Neural progenitor cell (in vitro differentiated cells): ENCODE measurements at regions not wholly inside any gene's neighbourhood (a gene's known extent, or its start where the extent isn't known, plus 50 kb on each side); places are given as distances from the start of the nearest gene placed in this dataset.

Experiments used
- DNase-seq: peaks from one replicate; pipeline ENCODE4 v3.0.0-alpha.2; 2016; ENCODE audit warnings: low spot score
- H2AFZ ChIP-seq: fragments of 200-600 bp; sonication (generic); replicated peaks from 2 replicates; pipeline ENCODE4 v1.6.1; 2016; ENCODE audit warnings: antibody characterized with exemption
- H3F3A ChIP-seq: fragments of 200-600 bp; sonication (generic); 2 replicates; pipeline ENCODE4 v1.6.1; 2016; ENCODE audit warnings: antibody characterized with exemption, low read depth
- H3K27ac ChIP-seq: fragments of 200-600 bp; sonication (generic); 2 replicates; pipeline ENCODE4 v1.5.1; 2016; ENCODE audit warnings: mild to moderate bottlenecking
- H3K27me3 ChIP-seq: fragments of 200-600 bp; sonication (generic); 2 replicates; pipeline ENCODE4 v1.6.1; 2016; ENCODE audit warnings: mild to moderate bottlenecking, moderate library complexity
- H3K36me3 ChIP-seq: fragments of 200-600 bp; sonication (generic); 2 replicates; pipeline ENCODE4 v1.5.1; 2016
- H3K4me1 ChIP-seq: fragments of 200-600 bp; sonication (generic); 2 replicates; pipeline ENCODE4 v1.6.1; 2016; ENCODE audit warnings: mixed run types
- H3K4me2 ChIP-seq: fragments of 200-600 bp; sonication (generic); 2 replicates; pipeline ENCODE4 v1.6.1; 2016
- H3K4me3 ChIP-seq: fragments of 200-600 bp; sonication (generic); 2 replicates; pipeline ENCODE4 v1.5.1; 2016
- H3K79me2 ChIP-seq: fragments of 200-600 bp; sonication (generic); 2 replicates; pipeline ENCODE4 v1.6.1; 2016; ENCODE audit warnings: low read depth
- H3K9ac ChIP-seq: fragments of 200-600 bp; sonication (generic); 2 replicates; pipeline ENCODE4 v1.6.1; 2016
- H3K9me3 ChIP-seq: fragments of 200-600 bp; sonication (generic); 2 replicates; pipeline ENCODE4 v1.5.1; 2016; ENCODE audit warnings: low read depth
- H4K20me1 ChIP-seq: fragments of 200-600 bp; sonication (generic); 2 replicates; pipeline ENCODE4 v1.6.1; 2016; ENCODE audit warnings: low read depth
- H3K27ac Mint-ChIP-seq: 3 replicates; pipeline ENCODE4 v1.8.0; 2021; ENCODE audit warnings: mixed read lengths
- H3K27me3 Mint-ChIP-seq: 2 replicates; pipeline ENCODE4 v1.8.0; 2022; ENCODE audit warnings: low read depth, mild to moderate bottlenecking, inconsistent platforms, moderate library complexity, mixed read lengths; ENCODE audit not compliant: insufficient read depth
- H3K36me3 Mint-ChIP-seq: 3 replicates; pipeline ENCODE4 v1.8.0; 2021; ENCODE audit warnings: mixed read lengths
- H3K4me1 Mint-ChIP-seq: 3 replicates; pipeline ENCODE4 v1.8.0; 2021; ENCODE audit warnings: mixed read lengths
- H3K4me3 Mint-ChIP-seq: 3 replicates; pipeline ENCODE4 v1.8.0; 2021; ENCODE audit warnings: mild to moderate bottlenecking, moderate library complexity, mixed read lengths
- H3K9me3 Mint-ChIP-seq: 3 replicates; pipeline ENCODE4 v1.8.0; 2020; ENCODE audit warnings: mixed read lengths
- CTCF ChIP-seq: fragments of 200-600 bp; sonication (generic); IDR thresholded peaks from 2 replicates; pipeline ENCODE4 v1.5.1; 2017; ENCODE audit warnings: antibody characterized with exemption, mild to moderate bottlenecking
- EZH2 ChIP-seq: fragments of 200-600 bp; sonication (generic); IDR thresholded peaks from 2 replicates; pipeline ENCODE4 v1.6.1; 2017; ENCODE audit warnings: antibody characterized with exemption, mild to moderate bottlenecking, moderate library complexity
- EZH2phosphoT487 ChIP-seq: fragments of 200-600 bp; sonication (generic); IDR thresholded peaks from 2 replicates; pipeline ENCODE4 v1.6.1; 2017; ENCODE audit warnings: antibody characterized with exemption

GRCh38 chr2:66805016-66805865, 370.3 kb downstream of the MEIS1 start:
- no peak overlapping the region for H3K27ac Mint-ChIP-seq
- no peaks in the 10 kb centered on the region for H4K20me1 ChIP-seq

GRCh38 chr2:66805968-66806367, 371.0 kb downstream of the MEIS1 start:
- Mint-ChIP-seq H3K27ac (no peak overlapping the region), H3K4me1 (peaks cover 17% of the 10 kb centered on the region), H3K27me3 (no peaks in the 10 kb centered on the region), H3K9me3 (no peaks in the 10 kb centered on the region), H3K36me3 (no peaks in the 10 kb centered on the region), H3K4me3 (no peak overlapping the region)
- H3K4me1 ChIP-seq = peaks cover 19% of the 10 kb centered on the region
- peaks cover 14% of the 10 kb centered on the region for H3F3A ChIP-seq
- no peak overlapping the region for H3K4me3 ChIP-seq
- TF ChIP-seq EZH2 (no peak), CTCF (no peak), EZH2phosphoT487 (no peak)
- H3K27ac ChIP-seq = no peak overlapping the region
- no peaks in the 10 kb centered on the region for H3K36me3 ChIP-seq
- H2AFZ ChIP-seq = peak overlapping the region; percentile 65
- no peak overlapping the region for H3K9ac ChIP-seq
- no peaks in the 10 kb centered on the region for H4K20me1 ChIP-seq
- no peaks in the 10 kb centered on the region for H3K27me3 ChIP-seq
- H3K79me2 ChIP-seq = no peaks in the 10 kb centered on the region
- peak overlapping the region; percentile 56 for H3K4me2 ChIP-seq
- H3K9me3 ChIP-seq = no peaks in the 10 kb centered on the region
- no peak for DNase-seq

More at GRCh38 chr2:66805016-66805865, 370.3 kb downstream of the MEIS1 start:
- H3K4me3 ChIP-seq = no peak overlapping the region
- H3K4me1 ChIP-seq = peaks cover 19% of the 10 kb centered on the region
- H3K9me3 ChIP-seq = no peaks in the 10 kb centered on the region
- H2AFZ ChIP-seq = peak overlapping the region; percentile 65
- H3K9ac ChIP-seq = no peak overlapping the region
- peaks cover 17% of the 10 kb centered on the region for H3K4me1 Mint-ChIP-seq
- H3F3A ChIP-seq = peaks cover 14% of the 10 kb centered on the region
- no peaks in the 10 kb centered on the region for H3K36me3 Mint-ChIP-seq
- no peaks in the 10 kb centered on the region for H3K36me3 ChIP-seq
- H3K27me3 ChIP-seq = no peaks in the 10 kb centered on the region
- H3K27ac ChIP-seq = no peak overlapping the region
- DNase-seq = peak; percentile 53
- TF ChIP-seq CTCF (no peak), EZH2 (no peak), EZH2phosphoT487 (no peak)
- H3K79me2 ChIP-seq = no peaks in the 10 kb centered on the region
- H3K27me3 Mint-ChIP-seq = no peaks in the 10 kb centered on the region
- no peak overlapping the region for H3K4me3 Mint-ChIP-seq
- H3K9me3 Mint-ChIP-seq = no peaks in the 10 kb centered on the region
- H3K4me2 ChIP-seq = peak overlapping the region; percentile 56

- no peak overlapping the region for H2AFZ ChIP-seq
- no peaks in the 10 kb centered on the region for H3F3A ChIP-seq
- H3K36me3 ChIP-seq = no peaks in the 10 kb centered on the region
- Mint-ChIP-seq H3K4me3 (no peak overlapping the region), H3K27me3 (no peaks in the 10 kb centered on the region), H3K36me3 (no peaks in the 10 kb centered on the region), H3K9me3 (no peaks in the 10 kb centered on the region), H3K4me1 (no peaks in the 10 kb centered on the region), H3K27ac (no peak overlapping the region)
- no peak for DNase-seq
- no peaks in the 10 kb centered on the region for H4K20me1 ChIP-seq
- H3K27me3 ChIP-seq = no peaks in the 10 kb centered on the region
- no peak overlapping the region for H3K9ac ChIP-seq
- no peaks in the 10 kb centered on the region for H3K9me3 ChIP-seq
- TF ChIP-seq CTCF (no peak), EZH2phosphoT487 (no peak), EZH2 (no peak)
- H3K27ac ChIP-seq = no peak overlapping the region
- H3K79me2 ChIP-seq = no peaks in the 10 kb centered on the region
- H3K4me3 ChIP-seq = no peak overlapping the region
- no peak overlapping the region for H3K4me2 ChIP-seq
- no peaks in the 10 kb centered on the region for H3K4me1 ChIP-seq
These were observed 378.6 kb downstream of the MEIS1 start for GRCh38 chr2:66813525-66813924.
